ENCODE measurements at regions not wholly inside any gene's neighbourhood (a gene's known extent, or its start where the extent isn't known, plus 50 kb on each side); places are given as distances from the start of the nearest gene placed in this dataset.

DNA sequence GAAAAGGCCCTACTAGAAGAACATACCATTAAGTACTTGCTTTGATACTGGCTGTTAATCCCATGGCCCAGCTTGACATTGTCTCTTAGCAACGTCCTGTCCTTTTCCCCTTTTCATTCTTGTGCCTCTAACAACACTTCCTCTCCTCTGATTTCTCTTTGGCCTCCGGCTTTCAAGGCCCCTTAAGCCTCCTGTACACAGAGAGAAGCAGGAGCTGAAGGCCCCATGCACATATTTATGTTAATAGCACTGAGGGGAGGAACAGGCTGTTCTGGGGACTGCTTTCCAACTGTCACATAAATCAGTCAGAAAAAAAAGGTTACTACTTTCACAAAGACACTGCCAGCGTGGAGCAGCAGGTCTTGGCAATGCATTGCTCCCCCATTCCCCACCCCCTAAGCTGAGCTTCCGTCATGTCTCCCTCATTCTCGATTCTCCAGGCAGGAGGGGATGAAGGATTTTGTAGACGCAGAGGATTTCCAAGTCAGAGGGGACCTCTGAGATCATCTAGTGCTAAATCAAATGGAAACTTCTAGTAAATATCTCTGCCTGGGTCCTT, 257.4 kb upstream of the ADAMTS9 start:
- TF ChIP-seq, protein P1, sequence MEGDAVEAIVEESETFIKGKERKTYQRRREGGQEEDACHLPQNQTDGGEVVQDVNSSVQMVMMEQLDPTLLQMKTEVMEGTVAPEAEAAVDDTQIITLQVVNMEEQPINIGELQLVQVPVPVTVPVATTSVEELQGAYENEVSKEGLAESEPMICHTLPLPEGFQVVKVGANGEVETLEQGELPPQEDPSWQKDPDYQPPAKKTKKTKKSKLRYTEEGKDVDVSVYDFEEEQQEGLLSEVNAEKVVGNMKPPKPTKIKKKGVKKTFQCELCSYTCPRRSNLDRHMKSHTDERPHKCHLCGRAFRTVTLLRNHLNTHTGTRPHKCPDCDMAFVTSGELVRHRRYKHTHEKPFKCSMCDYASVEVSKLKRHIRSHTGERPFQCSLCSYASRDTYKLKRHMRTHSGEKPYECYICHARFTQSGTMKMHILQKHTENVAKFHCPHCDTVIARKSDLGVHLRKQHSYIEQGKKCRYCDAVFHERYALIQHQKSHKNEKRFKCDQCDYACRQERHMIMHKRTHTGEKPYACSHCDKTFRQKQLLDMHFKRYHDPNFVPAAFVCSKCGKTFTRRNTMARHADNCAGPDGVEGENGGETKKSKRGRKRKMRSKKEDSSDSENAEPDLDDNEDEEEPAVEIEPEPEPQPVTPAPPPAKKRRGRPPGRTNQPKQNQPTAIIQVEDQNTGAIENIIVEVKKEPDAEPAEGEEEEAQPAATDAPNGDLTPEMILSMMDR (IDR thresholded peaks at IDR 0.05) = no peak
- Histone ChIP-seq H3K27ac (peak overlapping the region; percentile 9 to 33), H3K9me3 (peaks cover 0 to under 1% of the 10 kb centered on the region in 2 donors), H3K4me3 (no peak overlapping the region), H3K4me1 (peaks cover 0 to 7% of the 10 kb centered on the region in 2 donors), H3K36me3 (no peaks in the 10 kb centered on the region), H3K27me3 (no peaks in the 10 kb centered on the region)
- intact Hi-C loops (cut with DNase I) = no loop called here
- peak; percentile 54 for ATAC-seq
- peak in 2 of 4 donors; percentile 34 to 71 for DNase-seq

DNA sequence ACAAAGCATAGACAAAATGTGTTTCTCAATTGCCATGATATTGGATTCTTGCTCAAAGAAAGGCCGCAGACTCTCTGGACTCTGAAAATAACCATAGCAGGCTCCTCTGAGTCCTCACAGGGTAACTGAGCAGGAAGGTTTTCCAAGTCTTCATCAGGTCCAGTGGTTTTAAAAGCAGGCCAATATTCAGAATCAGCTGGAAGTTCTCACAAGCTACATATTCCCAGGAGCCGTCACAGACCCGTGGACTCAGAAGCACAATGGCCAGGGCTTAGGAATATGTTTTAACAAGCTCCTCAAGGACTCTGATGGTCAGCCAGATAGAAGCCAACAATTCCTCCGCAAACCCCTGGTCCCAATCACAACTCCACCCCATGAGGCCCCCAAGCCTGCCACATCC, 256.1 kb upstream of the ADAMTS9 start:
- no peak for DNase-seq

DNA sequence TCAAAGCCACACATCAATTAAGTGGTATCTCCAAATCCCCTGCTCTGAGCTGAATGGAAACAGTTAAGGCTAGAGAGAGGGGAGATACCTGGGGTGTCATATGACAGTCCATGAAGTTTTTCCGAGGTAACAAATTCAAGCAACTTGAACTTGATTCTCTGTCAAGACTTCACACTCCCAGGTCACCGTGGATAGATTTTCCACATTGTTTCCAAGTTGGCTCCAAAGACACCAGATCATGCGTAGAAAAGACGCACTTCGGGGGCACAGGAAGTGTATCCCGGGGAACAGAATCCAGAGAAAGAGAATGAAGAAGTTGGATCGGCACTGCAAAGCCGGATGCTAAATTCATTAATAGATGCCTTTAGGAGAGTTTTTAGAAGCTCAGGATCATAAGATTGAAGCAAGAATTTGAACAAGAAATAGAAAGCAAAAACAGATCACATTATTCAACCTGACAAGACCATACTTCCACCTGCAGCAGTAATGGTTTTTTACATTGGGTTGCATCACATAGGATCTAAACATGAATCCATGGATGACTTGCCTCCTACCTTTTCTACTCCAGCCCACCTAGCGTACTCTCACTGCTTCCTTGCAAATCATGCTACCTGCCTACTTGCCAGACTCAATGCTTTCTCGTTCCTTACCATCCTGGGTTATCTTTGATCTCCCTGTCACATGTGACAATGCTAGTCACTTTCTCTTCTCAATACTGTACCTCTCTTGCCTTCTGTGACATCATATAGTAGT, 253.0 kb upstream of the ADAMTS9 start:
- DNase-seq (no peak), ATAC-seq (no peak)
- Histone ChIP-seq H3K4me1 (peaks cover 0 to 7% of the 10 kb centered on the region in 2 donors), H3K27ac (no peak overlapping the region), H3K4me3 (no peak overlapping the region), H3K9me3 (no peaks in the 10 kb centered on the region), H3K27me3 (no peaks in the 10 kb centered on the region), H3K36me3 (no peaks in the 10 kb centered on the region)
- TF ChIP-seq, protein P1 (IDR thresholded peaks at IDR 0.05) = no peak
- intact Hi-C loops (cut with DNase I) = no loop called here

More for the DNA sequence above, 256.1 kb upstream of the ADAMTS9 start:
- Histone ChIP-seq H3K9me3 (no peaks in the 10 kb centered on the region), H3K27ac (no peak overlapping the region), H3K36me3 (no peaks in the 10 kb centered on the region), H3K4me3 (no peak overlapping the region), H3K4me1 (peaks cover 0 to 7% of the 10 kb centered on the region in 2 donors), H3K27me3 (no peaks in the 10 kb centered on the region)
- TF ChIP-seq, protein P1 (IDR thresholded peaks at IDR 0.05) = no peak
- no peak for ATAC-seq
- intact Hi-C loops (cut with DNase I) = no loop called here

DNA sequence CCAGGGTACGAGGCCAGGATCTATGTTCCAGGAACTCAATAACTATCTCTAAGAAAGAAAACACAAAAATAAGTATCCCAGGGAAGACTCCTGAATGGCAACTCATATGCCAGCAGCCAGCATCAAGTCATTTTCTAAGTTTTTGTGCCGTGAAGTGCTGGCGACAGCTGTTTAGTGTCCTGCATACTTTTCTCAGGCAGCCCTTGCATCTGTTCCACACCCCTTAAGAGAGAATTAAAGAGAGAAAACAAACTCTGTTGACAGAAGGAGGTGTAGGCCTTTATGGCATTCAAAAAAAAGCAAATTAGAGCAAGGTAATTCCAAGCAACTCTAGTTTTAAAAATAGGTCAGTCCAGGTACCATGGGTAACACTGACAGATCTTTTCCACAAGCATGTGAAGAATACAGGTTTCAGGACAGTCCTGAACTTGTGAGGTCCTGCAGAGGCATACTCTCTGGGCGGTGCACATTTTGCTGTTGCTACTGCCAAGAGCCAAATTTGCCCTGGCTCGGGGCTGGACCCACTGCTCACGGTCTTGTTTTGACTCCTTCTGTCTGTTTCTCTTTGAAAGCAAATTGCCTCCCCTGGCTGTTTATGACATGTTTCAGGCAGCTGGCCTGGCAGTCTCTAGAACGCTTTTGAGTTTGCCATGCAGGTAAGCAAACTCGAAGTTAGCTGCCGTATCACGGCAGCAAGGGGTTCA, 252.1 kb upstream of the ADAMTS9 start:
- Histone ChIP-seq H3K36me3 (no peaks in the 10 kb centered on the region), H3K27ac (no peak overlapping the region)
- intact Hi-C loops (cut with DNase I) = no loop called here

More for the DNA sequence above, 252.1 kb upstream of the ADAMTS9 start:
- no peak overlapping the region for H3K4me3 ChIP-seq
- H3K9me3 ChIP-seq = no peaks in the 10 kb centered on the region
- DNase-seq (no peak), ATAC-seq (no peak)
- H3K4me1 ChIP-seq = peaks cover 0 to under 1% of the 10 kb centered on the region in 2 donors
- TF ChIP-seq, protein P1 (IDR thresholded peaks at IDR 0.05) = no peak
- no peaks in the 10 kb centered on the region for H3K27me3 ChIP-seq
